Spleen (tissue), 11 donors: ENCODE measurements at regions not wholly inside any gene's neighbourhood (a gene's known extent, or its start where the extent isn't known, plus 50 kb on each side); places are given as distances from the start of the nearest gene placed in this dataset.

Experiments
- DNase-seq: peaks from one replicate; pipeline ENCODE4 v3.0.0-alpha.2; 2020
- H3K27ac ChIP-seq, 8 donors: fragments of 200-600 bp; sonication (generic) in 7 of 8; 1 replicate in 4 of 8; 2 replicates in 4 of 8; pipeline versions ENCODE4 v1.5.0 to v1.8.0; 2016 to 2021; ENCODE audit warnings: inconsistent platforms in 4 of 8, mild to moderate bottlenecking in 4 of 8, moderate library complexity in 1 of 8
- H3K27me3 ChIP-seq, 7 donors: fragments of 200-600 bp; sonication (generic) in 6 of 7; replicated peaks in 1 of 7; 1 replicate in 4 of 7; 2 replicates in 3 of 7; pipeline versions ENCODE4 v1.5.0 to v1.8.0; 2016 to 2021; ENCODE audit warnings: inconsistent platforms in 3 of 7, mild to moderate bottlenecking in 1 of 7
- H3K36me3 ChIP-seq, 6 donors: fragments of 200-600 bp; sonication (generic) in 5 of 6; 1 replicate in 4 of 6; 2 replicates in 2 of 6; pipeline versions ENCODE4 v1.5.0 to v1.8.0; 2016 to 2021; ENCODE audit warnings: inconsistent platforms in 2 of 6
- H3K4me1 ChIP-seq, 6 donors: fragments of 200-600 bp; sonication (generic) in 5 of 6; 1 replicate in 3 of 6; 2 replicates in 3 of 6; pipeline versions ENCODE4 v1.5.0 to v1.8.0; 2016 to 2021; ENCODE audit warnings: inconsistent platforms in 3 of 6
- H3K4me3 ChIP-seq, 8 donors: fragments of 200-600 bp; sonication (generic) in 7 of 8; 1 replicate in 4 of 8; 2 replicates in 4 of 8; pipeline versions ENCODE4 v1.5.0 to v1.8.0; 2016 to 2021; ENCODE audit warnings: inconsistent platforms in 4 of 8, mild to moderate bottlenecking in 4 of 8, moderate library complexity in 2 of 8
- H3K9me3 ChIP-seq, 8 donors: fragments of 200-600 bp; sonication (generic) in 7 of 8; 1 replicate in 4 of 8; 2 replicates in 4 of 8; pipeline versions ENCODE4 v1.5.0 to v1.8.0; 2016 to 2021; ENCODE audit warnings: inconsistent platforms in 4 of 8
- POLR2A ChIP-seq, 3 donors: fragments of 450-650 bp; IDR thresholded peaks; one replicate each; pipeline ENCODE4 v1.5.1; 2017; ENCODE audit warnings: antibody characterized with exemption in 3 of 3, mild to moderate bottlenecking in 1 of 3
- POLR2AphosphoS5 ChIP-seq, 3 donors: sonication (generic); formaldehyde crosslinking; IDR thresholded peaks; one replicate each; pipeline ENCODE4 v1.5.1; 2017; ENCODE audit warnings: antibody characterized with exemption in 3 of 3
- WGBS, 5 donors: extraction: QIAGEN DNeasy Blood & Tissue Kit in 3 of 5; methylation state at CpG; one replicate each; pipeline versions ENCODE4 v1.1.5 to v1.1.7; 2013 to 2018; 5-methylcytosine and 5-hydroxymethylcytosine counted together
- intact Hi-C: fragments of 100-400 bp; cut with DNase I; formaldehyde crosslinking; loops from one replicate; pipeline ENCODE4 v1.15.0; 2023; ENCODE audit warnings: low total_unique reads
- TF ChIP-seq, protein P1 (sequence below), 11 experiments: fragments of 200-600 bp in 7 of 11; fragments of 450-650 bp in 4 of 11; sonication (generic) in 4 of 11; IDR thresholded peaks in 8 of 11; conservative IDR thresholded peaks in 3 of 11; 1 replicate in 7 of 11; 2 replicates in 4 of 11; pipeline versions ENCODE4 v1.4.0 to v1.8.0; 2016 to 2021; ENCODE audit warnings: antibody characterized with exemption in 11 of 11, inconsistent platforms in 4 of 11, mild to moderate bottlenecking in 1 of 11
- donor health status: healthy with polysubstance abuse.
- donor health status: DM: no; HTN: no; CAD: no; lungs with moderate emphysema.
- donor health status: DM: no; HTN: no; CAD: no.
- donor health status: Bipolar disorder and iron deficiency.
- donor health status: healthy.
- donor health status: DM: no; HTN: no; CAD: no.
- donor health status: DM: yes; HTN: yes; CAD: no.

GRCh38 chr3:145903472-145904013 lies 257.4 kb downstream of the PLOD2 start:
- Histone ChIP-seq H3K27ac (no peak overlapping the region), H3K4me3 (no peak overlapping the region), H3K9me3 (no peaks in the 10 kb centered on the region), H3K27me3 (no peaks in the 10 kb centered on the region), H3K4me1 (no peaks in the 10 kb centered on the region), H3K36me3 (no peaks in the 10 kb centered on the region)
- intact Hi-C loops = no loop called here
- TF ChIP-seq, protein P1, sequence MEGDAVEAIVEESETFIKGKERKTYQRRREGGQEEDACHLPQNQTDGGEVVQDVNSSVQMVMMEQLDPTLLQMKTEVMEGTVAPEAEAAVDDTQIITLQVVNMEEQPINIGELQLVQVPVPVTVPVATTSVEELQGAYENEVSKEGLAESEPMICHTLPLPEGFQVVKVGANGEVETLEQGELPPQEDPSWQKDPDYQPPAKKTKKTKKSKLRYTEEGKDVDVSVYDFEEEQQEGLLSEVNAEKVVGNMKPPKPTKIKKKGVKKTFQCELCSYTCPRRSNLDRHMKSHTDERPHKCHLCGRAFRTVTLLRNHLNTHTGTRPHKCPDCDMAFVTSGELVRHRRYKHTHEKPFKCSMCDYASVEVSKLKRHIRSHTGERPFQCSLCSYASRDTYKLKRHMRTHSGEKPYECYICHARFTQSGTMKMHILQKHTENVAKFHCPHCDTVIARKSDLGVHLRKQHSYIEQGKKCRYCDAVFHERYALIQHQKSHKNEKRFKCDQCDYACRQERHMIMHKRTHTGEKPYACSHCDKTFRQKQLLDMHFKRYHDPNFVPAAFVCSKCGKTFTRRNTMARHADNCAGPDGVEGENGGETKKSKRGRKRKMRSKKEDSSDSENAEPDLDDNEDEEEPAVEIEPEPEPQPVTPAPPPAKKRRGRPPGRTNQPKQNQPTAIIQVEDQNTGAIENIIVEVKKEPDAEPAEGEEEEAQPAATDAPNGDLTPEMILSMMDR (IDR thresholded peaks at IDR 0.05 in 8 of 11, conservative IDR thresholded peaks at IDR 0.05 in 3 of 11) = no peak
- TF ChIP-seq POLR2AphosphoS5 (IDR thresholded peaks at IDR 0.05) = no peak
- no peak for TF ChIP-seq POLR2A (IDR thresholded peaks at IDR 0.05)
- no peak for DNase-seq
- WGBS, 5 donors = 80 to 92% (median 88%) methylated on average over 10 to 12 of the region's 12 CpGs

DNA sequence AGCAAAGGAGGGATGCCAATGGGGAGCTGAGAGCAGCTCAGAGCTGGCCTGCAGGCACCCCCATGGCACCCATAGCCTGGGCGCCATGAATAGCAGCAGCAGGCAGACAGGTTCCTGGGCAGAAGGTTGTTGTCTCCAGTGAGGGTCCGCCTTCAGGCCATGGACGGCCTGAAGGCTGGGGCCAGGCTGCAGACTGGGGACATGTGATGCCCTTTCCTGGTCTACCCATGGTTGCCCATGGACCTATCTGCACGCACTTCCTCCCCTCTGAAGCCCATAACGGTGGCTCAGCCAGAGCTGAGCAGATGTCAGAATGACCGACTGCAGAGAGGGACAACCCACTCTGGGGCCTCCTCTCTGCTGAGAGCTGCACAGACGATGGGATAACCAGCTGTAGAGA lies 256.8 kb downstream of the PLOD2 start:
- intact Hi-C loops = no loop called here
- TF ChIP-seq POLR2AphosphoS5 (IDR thresholded peaks at IDR 0.05) (no peak), POLR2A (IDR thresholded peaks at IDR 0.05) (no peak)
- TF ChIP-seq, protein P1 (IDR thresholded peaks at IDR 0.05 in 8 of 11, conservative IDR thresholded peaks at IDR 0.05 in 3 of 11) = no peak
- Histone ChIP-seq H3K4me1 (no peaks in the 10 kb centered on the region), H3K36me3 (no peaks in the 10 kb centered on the region), H3K4me3 (no peak overlapping the region), H3K27me3 (no peaks in the 10 kb centered on the region), H3K9me3 (no peaks in the 10 kb centered on the region), H3K27ac (no peak overlapping the region)
- no peak for DNase-seq
- WGBS, 5 donors = 83 to 95% (median 89%) methylated on average over 3 to 7 of the region's 7 CpGs

DNA sequence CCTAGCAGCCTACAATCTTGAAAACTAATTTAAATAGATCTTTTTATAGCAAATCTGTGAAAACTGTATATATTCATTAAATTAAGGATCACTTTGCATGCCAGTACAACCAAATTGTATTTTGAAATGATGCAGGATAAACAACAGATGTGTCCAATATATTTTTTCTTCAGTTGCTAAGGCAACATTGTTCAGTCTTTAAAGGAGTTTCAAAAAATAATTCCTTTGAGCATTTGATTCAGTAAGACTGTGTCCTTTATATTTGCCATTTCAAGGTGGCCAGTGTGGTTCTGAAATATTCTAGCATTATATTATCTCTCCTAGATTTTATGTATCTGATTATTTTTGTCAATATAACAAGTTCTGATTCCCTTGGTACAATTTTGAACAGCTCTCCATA lies 254.7 kb downstream of the PLOD2 start:
- Histone ChIP-seq H3K27ac (no peak overlapping the region), H3K27me3 (no peaks in the 10 kb centered on the region), H3K9me3 (no peaks in the 10 kb centered on the region), H3K4me3 (no peak overlapping the region), H3K36me3 (no peaks in the 10 kb centered on the region), H3K4me1 (no peaks in the 10 kb centered on the region)
- intact Hi-C loops = no loop called here
- TF ChIP-seq, protein P1 (IDR thresholded peaks at IDR 0.05 in 8 of 11, conservative IDR thresholded peaks at IDR 0.05 in 3 of 11) = no peak
- no peak for TF ChIP-seq POLR2A (IDR thresholded peaks at IDR 0.05)
- no peak for TF ChIP-seq POLR2AphosphoS5 (IDR thresholded peaks at IDR 0.05)
- no peak for DNase-seq

GRCh38 chr3:145906755-145907154 lies 254.2 kb downstream of the PLOD2 start:
- H3K4me3 ChIP-seq = no peak overlapping the region
- intact Hi-C loops = no loop called here
- TF ChIP-seq POLR2AphosphoS5 (IDR thresholded peaks at IDR 0.05) = no peak
- no peak for TF ChIP-seq POLR2A (IDR thresholded peaks at IDR 0.05)
- TF ChIP-seq, protein P1 (IDR thresholded peaks at IDR 0.05 in 8 of 11, conservative IDR thresholded peaks at IDR 0.05 in 3 of 11) = no peak

More at GRCh38 chr3:145906755-145907154, 254.2 kb downstream of the PLOD2 start:
- WGBS, 5 donors = 66 to 97% (median 85%) methylated on average over 2 of the region's 2 CpGs
- Histone ChIP-seq H3K27me3 (no peaks in the 10 kb centered on the region), H3K9me3 (no peaks in the 10 kb centered on the region), H3K36me3 (no peaks in the 10 kb centered on the region), H3K4me1 (no peaks in the 10 kb centered on the region), H3K27ac (no peak overlapping the region)
- no peak for DNase-seq
